Right lobe of liver (tissue), 6 donors: ENCODE measurements at regions not wholly inside any gene's neighbourhood (a gene's known extent, or its start where the extent isn't known, plus 50 kb on each side); places are given as distances from the start of the nearest gene placed in this dataset.

Experiments used
- ATAC-seq, 4 donors: fragments of 200-7000 bp; cut with Tn5 transposase; one replicate each; pipeline ENCODE4 v1.9.1; 2020; ENCODE audit warnings: mild to moderate bottlenecking in 4 of 4, moderate library complexity in 4 of 4
- DNase-seq, 3 donors: peaks; one replicate each; pipeline ENCODE4 v3.0.0-alpha.2; 2020
- H3K27ac ChIP-seq, 3 donors: fragments of 200-600 bp; one replicate each; pipeline ENCODE4 v1.8.0; 2022
- H3K27me3 ChIP-seq, 2 donors: fragments of 200-600 bp; one replicate each; pipeline ENCODE4 v1.8.0; 2022
- H3K36me3 ChIP-seq, 4 donors: fragments of 200-600 bp; sonication (generic) in 1 of 4; one replicate each; pipeline versions ENCODE4 v1.5.1 to v1.8.0; 2017 to 2022; ENCODE audit warnings: control low read depth in 1 of 4
- H3K4me1 ChIP-seq, 4 donors: fragments of 200-600 bp; sonication (generic) in 1 of 4; one replicate each; pipeline versions ENCODE4 v1.5.1 to v1.8.0; 2017 to 2022; ENCODE audit warnings: control low read depth in 1 of 4
- H3K4me3 ChIP-seq, 3 donors: fragments of 200-600 bp; one replicate each; pipeline ENCODE4 v1.8.0; 2022
- H3K9me3 ChIP-seq, 4 donors: fragments of 200-600 bp; sonication (generic) in 1 of 4; one replicate each; pipeline versions ENCODE4 v1.5.1 to v1.8.0; 2017 to 2022; ENCODE audit warnings: control low read depth in 1 of 4
- POLR2A ChIP-seq: fragments of 450-650 bp; IDR thresholded peaks from one replicate; pipeline ENCODE4 v1.6.1; 2017; ENCODE audit warnings: antibody characterized with exemption, mild to moderate bottlenecking
- WGBS: methylation state at CpG from one replicate; pipeline ENCODE4 v1.1.6; 2018; ENCODE audit warnings: low coverage, low lambda C conversion rate; ENCODE audit not compliant: insufficient coverage; ENCODE audit errors: missing lambda C conversion rate; 5-methylcytosine and 5-hydroxymethylcytosine counted together
- intact Hi-C, 2 donors: fragments of 100-400 bp; cut with DNase I; formaldehyde crosslinking; loops; one replicate each; pipeline versions ENCODE4 v1.11.2 to v1.14.1; 2022
- TF ChIP-seq, protein P1 (sequence below), 4 donors: fragments of 200-600 bp in 3 of 4; fragments of 450-650 bp in 1 of 4; IDR thresholded peaks; one replicate each; pipeline versions ENCODE4 v1.5.1 to v1.8.0; 2016 to 2022; ENCODE audit warnings: antibody characterized with exemption in 4 of 4, mild to moderate bottlenecking in 2 of 4
- donor health status: DM: no; HTN: yes; CAD: no.
- donor health status: DM: no; HTN: no; CAD: no.
- donor health status: DM: no; HTN: no; CAD: no.
- donor health status: DM: no; HTN: yes; CAD: no.
- donor health status: DM: no; HTN: yes; CAD: no.

DNA sequence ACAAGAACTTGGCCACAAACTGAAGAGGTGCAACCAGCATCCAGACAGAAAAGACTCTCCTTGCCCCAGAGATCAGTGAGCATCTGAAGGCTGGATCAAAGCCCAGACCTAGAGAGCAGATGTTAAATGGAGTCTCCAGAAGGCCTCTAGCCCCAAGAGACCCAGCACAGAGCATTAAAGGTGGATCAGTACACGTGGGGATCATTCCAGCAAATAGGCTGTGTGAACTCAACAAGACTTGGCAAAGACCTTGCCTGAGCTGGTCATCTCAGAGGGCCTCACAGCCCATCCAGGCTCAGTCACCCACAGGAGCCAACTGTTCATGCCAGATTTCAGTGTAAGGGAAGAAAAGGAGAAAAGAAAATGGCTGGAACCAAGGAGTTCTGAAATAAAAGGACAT, 214.0 kb downstream of the ENC1 start:
- WGBS = 33% methylated on average over 1 of the region's 1 CpG

GRCh38 chr5:74424162-74424868, 216.2 kb downstream of the ENC1 start:
- intact Hi-C loops = no loop called here
- Histone ChIP-seq H3K4me1 (peaks cover 0 to 25% (median 0%) of the 10 kb centered on the region in 4 donors), H3K27me3 (no peaks in the 10 kb centered on the region), H3K36me3 (no peaks in the 10 kb centered on the region), H3K4me3 (no peak overlapping the region), H3K27ac (no peak overlapping the region), H3K9me3 (no peaks in the 10 kb centered on the region)
- 42% methylated on average over 5 of the region's 5 CpGs for WGBS
- peak; percentile 73 to 89 (median 86) for ATAC-seq
- no peak for TF ChIP-seq POLR2A
- TF ChIP-seq, protein P1, sequence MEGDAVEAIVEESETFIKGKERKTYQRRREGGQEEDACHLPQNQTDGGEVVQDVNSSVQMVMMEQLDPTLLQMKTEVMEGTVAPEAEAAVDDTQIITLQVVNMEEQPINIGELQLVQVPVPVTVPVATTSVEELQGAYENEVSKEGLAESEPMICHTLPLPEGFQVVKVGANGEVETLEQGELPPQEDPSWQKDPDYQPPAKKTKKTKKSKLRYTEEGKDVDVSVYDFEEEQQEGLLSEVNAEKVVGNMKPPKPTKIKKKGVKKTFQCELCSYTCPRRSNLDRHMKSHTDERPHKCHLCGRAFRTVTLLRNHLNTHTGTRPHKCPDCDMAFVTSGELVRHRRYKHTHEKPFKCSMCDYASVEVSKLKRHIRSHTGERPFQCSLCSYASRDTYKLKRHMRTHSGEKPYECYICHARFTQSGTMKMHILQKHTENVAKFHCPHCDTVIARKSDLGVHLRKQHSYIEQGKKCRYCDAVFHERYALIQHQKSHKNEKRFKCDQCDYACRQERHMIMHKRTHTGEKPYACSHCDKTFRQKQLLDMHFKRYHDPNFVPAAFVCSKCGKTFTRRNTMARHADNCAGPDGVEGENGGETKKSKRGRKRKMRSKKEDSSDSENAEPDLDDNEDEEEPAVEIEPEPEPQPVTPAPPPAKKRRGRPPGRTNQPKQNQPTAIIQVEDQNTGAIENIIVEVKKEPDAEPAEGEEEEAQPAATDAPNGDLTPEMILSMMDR (IDR thresholded peaks at IDR 0.05) = no peak
- DNase-seq = peak in 1 of 3 donors; percentile 76

More for the DNA sequence above, 214.0 kb downstream of the ENC1 start:
- intact Hi-C loops = no loop called here
- ATAC-seq = no peak
- no peak for DNase-seq
- H3K9me3 ChIP-seq = no peaks in the 10 kb centered on the region
- H3K27ac ChIP-seq = no peak overlapping the region
- H3K27me3 ChIP-seq = no peaks in the 10 kb centered on the region
- peaks cover 0 to 26% (median 0%) of the 10 kb centered on the region in 4 donors for H3K4me1 ChIP-seq
- H3K4me3 ChIP-seq = no peak overlapping the region
- no peaks in the 10 kb centered on the region for H3K36me3 ChIP-seq
- no peak for TF ChIP-seq POLR2A
- TF ChIP-seq, protein P1 (IDR thresholded peaks at IDR 0.05) = no peak

DNA sequence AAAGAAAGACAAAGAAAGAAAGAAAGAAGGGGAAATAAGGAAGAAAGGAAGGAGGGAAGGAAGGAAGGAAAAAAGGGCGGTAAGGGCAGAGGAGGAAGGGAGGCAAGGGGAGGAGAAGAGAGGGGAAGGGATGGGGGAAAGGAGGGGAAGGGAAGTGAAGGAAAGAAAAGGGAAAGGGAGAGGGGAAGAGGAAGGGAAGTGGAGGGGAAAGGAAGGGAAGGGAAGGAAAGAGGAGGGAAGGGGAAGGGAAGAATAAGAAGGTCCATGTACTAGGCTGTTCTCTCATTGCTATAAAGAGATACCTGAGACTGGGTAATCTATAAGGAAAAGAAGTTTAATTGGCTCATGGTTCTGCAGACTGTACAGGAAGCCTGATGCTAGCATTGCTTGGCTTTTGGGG, 217.1 kb downstream of the ENC1 start:
- DNase-seq = no peak
- Histone ChIP-seq H3K4me1 (peaks cover 0 to 25% (median 0%) of the 10 kb centered on the region in 4 donors), H3K9me3 (no peaks in the 10 kb centered on the region), H3K27me3 (no peaks in the 10 kb centered on the region), H3K27ac (no peak overlapping the region), H3K4me3 (no peak overlapping the region), H3K36me3 (no peaks in the 10 kb centered on the region)
- ATAC-seq = no peak
- no peak for TF ChIP-seq POLR2A
- TF ChIP-seq, protein P1 (IDR thresholded peaks at IDR 0.05) = no peak
- 88% methylated on average over 1 of the region's 1 CpG for WGBS
- intact Hi-C loops = no loop called here

GRCh38 chr5:74422671-74423070, 217.9 kb downstream of the ENC1 start:
- TF ChIP-seq, protein P1 (IDR thresholded peaks at IDR 0.05) = no peak
- TF ChIP-seq POLR2A = no peak
- no peak overlapping the region for H3K4me3 ChIP-seq
- H3K27ac ChIP-seq = no peak overlapping the region
- peaks cover 0 to 25% (median 0%) of the 10 kb centered on the region in 4 donors for H3K4me1 ChIP-seq
- ATAC-seq (no peak), DNase-seq (no peak)
- WGBS = 89% methylated on average over 4 of the region's 4 CpGs
- intact Hi-C loops = no loop called here
- H3K27me3 ChIP-seq = no peaks in the 10 kb centered on the region
- H3K36me3 ChIP-seq = no peaks in the 10 kb centered on the region
- H3K9me3 ChIP-seq = no peaks in the 10 kb centered on the region
